ENCODE measurements at regions not wholly inside any gene's neighbourhood (a gene's known extent, or its start where the extent isn't known, plus 50 kb on each side); places are given as distances from the start of the nearest gene placed in this dataset.

GRCh38 chr1:198387587-198387986 lies 152.9 kb downstream of the ATP6V1G3 start:
- H3K27ac ChIP-seq, result no peak overlapping the region
- TF ChIP-seq CTCF (IDR thresholded peaks at IDR 0.05) (no peak), ZFX (IDR thresholded peaks at IDR 0.05; ENCODE audit: borderline replicate concordance) (no peak)

- no peak overlapping the region for H3K27ac ChIP-seq
- no peak for TF ChIP-seq ZFX (IDR thresholded peaks at IDR 0.05; ENCODE audit: borderline replicate concordance)
- no peak for TF ChIP-seq CTCF (IDR thresholded peaks at IDR 0.05)
Observed at GRCh38 chr1:198380275-198380674, 160.2 kb downstream of the ATP6V1G3 start.

GRCh38 chr1:198377702-198378101 lies 162.8 kb downstream of the ATP6V1G3 start:
- H3K27ac ChIP-seq, result no peak overlapping the region
- TF ChIP-seq ZFX (IDR thresholded peaks at IDR 0.05; ENCODE audit: borderline replicate concordance) (no peak), CTCF (IDR thresholded peaks at IDR 0.05) (no peak)

- H3K27ac ChIP-seq, result no peak overlapping the region
- no peak for TF ChIP-seq ZFX (IDR thresholded peaks at IDR 0.05; ENCODE audit: borderline replicate concordance)
- no peak for TF ChIP-seq CTCF (IDR thresholded peaks at IDR 0.05)
Observed at GRCh38 chr1:198374288-198374687, 166.2 kb downstream of the ATP6V1G3 start.

- TF ChIP-seq CTCF (IDR thresholded peaks at IDR 0.05) (no peak), ZFX (IDR thresholded peaks at IDR 0.05; ENCODE audit: borderline replicate concordance) (no peak)
- no peak overlapping the region for H3K27ac ChIP-seq
Observed at GRCh38 chr1:198373376-198373775, 167.1 kb downstream of the ATP6V1G3 start.

Data from 22Rv1 (cell line).